Astrocyte of the spinal cord (primary cell): ENCODE measurements at regions not wholly inside any gene's neighbourhood (a gene's known extent, or its start where the extent isn't known, plus 50 kb on each side); places are given as distances from the start of the nearest gene placed in this dataset.

ENCODE experiments used
- DNase-seq: peaks from one replicate; pipeline ENCODE4 v3.0.0; 2011; ENCODE audit warnings: low read depth, low spot score
- H3K4me3 ChIP-seq: 2 replicates; pipeline ENCODE4 v1.5.1; 2011; ENCODE audit warnings: low read depth, mild to moderate bottlenecking, low read length, moderate library complexity
- CTCF ChIP-seq: IDR thresholded peaks from 2 replicates; pipeline ENCODE4 v1.5.1; 2012; ENCODE audit warnings: low read depth, mild to moderate bottlenecking, low read length, inconsistent platforms
- in situ Hi-C: cut with HindIII; loops from 2 replicates; pipeline ENCODE4 v1.10.0; 2017; ENCODE audit warnings: low sequenced_read_pairs

DNA sequence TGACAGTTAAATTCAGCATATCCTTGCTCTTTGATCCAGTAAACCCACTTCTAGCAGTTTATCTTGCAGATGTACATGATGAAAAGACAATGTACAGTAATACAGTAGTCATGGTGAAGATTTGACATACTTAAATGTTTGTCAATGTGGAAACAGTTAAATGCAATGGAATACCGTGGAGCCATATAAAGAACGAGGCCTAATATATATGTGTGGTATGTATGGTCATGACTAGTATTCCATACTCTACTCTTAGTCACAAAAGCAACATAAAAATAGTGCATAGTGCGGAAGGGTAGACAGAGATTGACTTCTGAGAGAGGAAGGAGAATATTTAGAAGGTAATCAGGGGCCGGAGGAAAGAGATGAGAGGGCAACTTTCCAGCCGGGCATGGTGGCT is 70.7 kb upstream of the ARMC2 start:
- no peak for TF ChIP-seq CTCF
- no peak overlapping the region for H3K4me3 ChIP-seq
- in situ Hi-C loops: no loop called here
- no peak for DNase-seq

- in situ Hi-C loops: no loop called here
- H3K4me3 ChIP-seq: no peak overlapping the region
- no peak for DNase-seq
- no peak for TF ChIP-seq CTCF
Observed at GRCh38 chr6:108778421-108779186, 69.6 kb upstream of the ARMC2 start.

GRCh38 chr6:108779536-108780275 is 68.5 kb upstream of the ARMC2 start:
- in situ Hi-C loops: no loop called here
- no peak overlapping the region for H3K4me3 ChIP-seq
- no peak for DNase-seq
- no peak for TF ChIP-seq CTCF

DNA sequence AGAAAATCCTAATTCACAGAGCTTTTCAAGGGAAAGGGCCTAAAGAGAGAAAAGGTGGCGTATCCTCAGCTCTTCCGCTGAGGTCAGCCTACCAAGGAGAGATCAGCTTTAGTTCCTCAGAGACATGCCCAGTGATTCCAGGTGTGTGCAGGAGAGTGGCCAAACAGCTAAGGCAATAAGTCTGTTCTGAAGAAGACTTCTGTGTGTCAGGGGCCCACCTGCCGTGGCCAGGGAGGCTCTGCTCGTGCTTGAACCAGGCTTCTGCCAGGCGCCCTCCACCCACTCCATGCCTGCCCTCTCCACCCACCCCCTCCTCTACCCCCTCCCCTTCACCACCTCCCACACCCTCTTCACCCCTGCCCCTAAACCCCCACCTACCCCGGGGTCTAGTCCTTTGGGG is 67.4 kb upstream of the ARMC2 start:
- TF ChIP-seq CTCF: no peak
- in situ Hi-C loops: no loop called here
- H3K4me3 ChIP-seq: no peak overlapping the region
- no peak for DNase-seq

GRCh38 chr6:108781419-108782100 is 66.7 kb upstream of the ARMC2 start:
- TF ChIP-seq CTCF: no peak
- H3K4me3 ChIP-seq: peak overlapping the region; percentile 61
- in situ Hi-C loops: no loop called here
- no peak for DNase-seq

- peak; percentile 84 for DNase-seq
- H3K4me3 ChIP-seq: peak overlapping the region; percentile 61
- peak; percentile 84 for TF ChIP-seq CTCF
- in situ Hi-C loops: no loop called here
Observed at GRCh38 chr6:108782179-108783041, 65.8 kb upstream of the ARMC2 start.
